Keratinocyte (primary cell): ENCODE measurements at regions not wholly inside any gene's neighbourhood (a gene's known extent, or its start where the extent isn't known, plus 50 kb on each side); places are given as distances from the start of the nearest gene placed in this dataset.

Experiments
- EZH2 ChIP-seq: IDR thresholded peaks from one replicate; pipeline ENCODE4 v1.6.1; 2012; ENCODE audit warnings: inconsistent platforms, mild to moderate bottlenecking, low read length, moderate library complexity
- TF ChIP-seq, protein P1 (sequence below), 3 experiments: IDR thresholded peaks in 1 of 3; conservative IDR thresholded peaks in 1 of 3; optimal IDR thresholded peaks in 1 of 3; 2 replicates in 2 of 3; 3 replicates in 1 of 3; pipeline versions ENCODE3 to v1.5.1; 2011; ENCODE audit warnings: low read length in 3 of 3, mild to moderate bottlenecking in 3 of 3, moderate library complexity in 2 of 3, control low read depth in 1 of 3, inconsistent platforms in 1 of 3; ENCODE audit not compliant: insufficient read depth in 2 of 3; ENCODE audit errors: extremely low read depth in 1 of 3

GRCh38 chr4:166277401-166277800, 404.4 kb downstream of the TLL1 start:
- TF ChIP-seq, protein P1, sequence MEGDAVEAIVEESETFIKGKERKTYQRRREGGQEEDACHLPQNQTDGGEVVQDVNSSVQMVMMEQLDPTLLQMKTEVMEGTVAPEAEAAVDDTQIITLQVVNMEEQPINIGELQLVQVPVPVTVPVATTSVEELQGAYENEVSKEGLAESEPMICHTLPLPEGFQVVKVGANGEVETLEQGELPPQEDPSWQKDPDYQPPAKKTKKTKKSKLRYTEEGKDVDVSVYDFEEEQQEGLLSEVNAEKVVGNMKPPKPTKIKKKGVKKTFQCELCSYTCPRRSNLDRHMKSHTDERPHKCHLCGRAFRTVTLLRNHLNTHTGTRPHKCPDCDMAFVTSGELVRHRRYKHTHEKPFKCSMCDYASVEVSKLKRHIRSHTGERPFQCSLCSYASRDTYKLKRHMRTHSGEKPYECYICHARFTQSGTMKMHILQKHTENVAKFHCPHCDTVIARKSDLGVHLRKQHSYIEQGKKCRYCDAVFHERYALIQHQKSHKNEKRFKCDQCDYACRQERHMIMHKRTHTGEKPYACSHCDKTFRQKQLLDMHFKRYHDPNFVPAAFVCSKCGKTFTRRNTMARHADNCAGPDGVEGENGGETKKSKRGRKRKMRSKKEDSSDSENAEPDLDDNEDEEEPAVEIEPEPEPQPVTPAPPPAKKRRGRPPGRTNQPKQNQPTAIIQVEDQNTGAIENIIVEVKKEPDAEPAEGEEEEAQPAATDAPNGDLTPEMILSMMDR (optimal IDR thresholded peaks at IDR 0.05 in 1 of 3, IDR thresholded peaks at IDR 0.05 in 1 of 3, conservative IDR thresholded peaks at IDR 0.05 in 1 of 3; ENCODE audit: extremely low read depth in 1 of 3, insufficient read depth in 2 of 3, low read length in 3 of 3) = no peak
- no peak for TF ChIP-seq EZH2
